GM21360 (cell line): ENCODE measurements at regions not wholly inside any gene's neighbourhood (a gene's known extent, or its start where the extent isn't known, plus 50 kb on each side); places are given as distances from the start of the nearest gene placed in this dataset.
"Not testable (repeated sequence)": the region's sequence is repeated elsewhere in the genome, so short reads cannot be mapped to it uniquely, and the experiment has no call there.

Source experiments
- ATAC-seq: cut with Tn5 transposase; IDR thresholded peaks from one replicate; pipeline ENCODE4 v1.9.1; 2021; ENCODE audit warnings: mild to moderate bottlenecking, moderate library complexity; ENCODE audit not compliant: unreplicated experiment

DNA sequence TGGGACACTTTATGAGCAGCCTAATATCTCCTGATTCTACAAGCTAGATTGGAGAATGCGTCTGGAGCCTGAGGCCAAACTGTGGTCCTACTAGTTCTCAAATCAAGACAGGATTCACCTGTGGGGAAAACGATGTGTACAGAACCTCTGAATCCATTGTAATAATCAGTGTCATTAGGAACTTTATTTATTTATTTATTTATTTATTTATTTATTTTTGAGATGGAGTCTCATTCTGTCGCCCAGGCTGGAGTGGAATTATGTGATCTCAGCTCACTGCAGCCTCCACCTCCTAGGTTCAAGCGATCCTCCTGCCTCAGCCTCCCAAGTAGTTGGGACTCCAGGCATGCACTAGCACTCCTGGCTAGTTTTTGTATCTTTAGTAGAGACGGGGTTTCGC lies 52.6 kb upstream of the KIF26B start:
- ATAC-seq = not testable (repeated sequence)

DNA sequence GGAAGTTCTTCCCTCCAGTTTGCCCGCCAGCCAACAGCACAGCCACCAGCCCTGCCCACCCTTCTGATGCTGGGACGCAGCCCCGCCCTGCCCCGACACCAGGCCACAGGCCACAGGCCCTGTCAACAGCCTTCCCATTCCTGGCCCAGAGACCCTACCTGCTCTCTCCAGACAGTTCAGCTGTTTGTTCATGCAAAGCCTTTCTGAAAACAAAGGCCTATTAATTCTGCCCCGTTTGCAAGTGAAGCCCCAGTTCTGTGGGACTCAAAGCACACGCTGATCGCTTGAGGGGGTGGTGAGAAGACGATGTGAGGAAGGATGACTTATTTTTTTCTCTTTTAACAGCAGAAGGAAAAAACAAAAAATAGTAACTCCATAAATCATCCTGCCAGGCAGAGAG lies 55.4 kb upstream of the KIF26B start:
- ATAC-seq = no peak

DNA sequence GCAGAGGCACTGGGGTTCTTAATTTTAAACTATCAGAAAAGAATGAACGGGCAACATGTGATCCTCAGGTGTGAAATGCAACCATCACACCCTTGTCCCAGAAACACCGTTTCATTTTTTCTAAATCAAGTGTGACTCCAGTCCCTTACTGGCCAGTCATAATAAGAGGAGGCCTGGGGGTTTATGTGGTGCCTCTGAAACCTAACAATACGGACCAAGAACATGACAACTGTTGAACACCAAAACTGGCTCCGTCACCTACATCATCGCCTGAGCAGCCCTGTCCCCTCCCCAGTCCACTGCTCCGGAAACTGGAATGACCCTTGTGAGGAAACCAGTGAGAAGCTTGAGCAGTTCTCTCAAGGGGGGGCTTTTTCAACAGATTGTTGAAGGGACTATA lies 55.9 kb upstream of the KIF26B start:
- ATAC-seq = no peak

DNA sequence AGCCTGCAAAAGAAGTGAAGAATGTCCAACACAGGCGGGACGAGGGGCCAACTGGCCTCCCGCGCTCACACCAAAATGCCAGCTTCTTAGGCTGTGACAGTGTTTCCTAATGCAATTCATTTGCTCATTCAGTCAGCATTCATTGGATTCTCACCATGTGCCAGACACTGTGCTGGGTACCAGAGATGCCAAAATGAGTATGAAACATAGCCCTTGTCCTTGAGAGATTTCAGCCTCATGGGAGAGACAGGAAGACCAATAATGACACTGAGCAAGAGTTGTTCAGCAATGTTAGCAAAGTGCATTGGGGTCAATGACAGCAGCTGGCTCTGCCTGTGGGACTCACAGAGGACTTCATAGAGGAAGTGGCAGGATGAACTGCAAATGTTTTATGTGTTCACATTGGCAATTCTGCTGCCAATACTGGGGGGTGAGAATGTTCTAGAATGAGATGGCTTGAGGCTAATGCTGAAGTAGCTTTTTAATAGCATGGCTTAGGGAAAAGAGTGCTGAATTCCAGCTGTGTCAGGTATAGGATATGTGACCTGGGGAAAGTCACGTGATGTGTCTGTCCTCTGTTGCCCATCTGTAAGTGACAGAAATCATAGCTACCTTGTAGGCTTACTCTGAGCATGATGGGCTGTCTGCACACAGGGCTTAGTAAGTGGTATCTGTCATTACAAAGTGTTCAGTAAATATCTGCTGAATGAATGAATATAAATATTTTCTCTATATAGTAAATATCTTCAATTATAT lies 58.3 kb upstream of the KIF26B start:
- no peak for ATAC-seq

DNA sequence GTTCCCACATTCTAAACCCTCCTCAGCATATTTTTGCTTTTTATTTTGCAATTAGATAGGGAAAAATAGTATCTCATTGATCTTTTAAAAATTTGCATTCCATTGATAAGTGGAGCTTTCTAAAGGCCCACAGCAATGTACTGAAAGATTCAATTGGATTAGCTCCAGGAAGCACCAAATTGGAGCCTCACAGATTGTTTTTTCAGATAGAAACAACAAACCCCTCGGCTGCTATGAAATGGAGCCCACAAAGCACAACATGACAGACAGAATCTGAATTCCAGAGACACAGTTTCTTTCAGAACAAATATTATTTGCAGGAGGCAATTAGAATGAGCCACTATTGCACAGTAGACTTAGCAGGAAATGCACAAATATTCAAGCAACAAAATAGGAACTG lies 58.9 kb upstream of the KIF26B start:
- no peak for ATAC-seq

DNA sequence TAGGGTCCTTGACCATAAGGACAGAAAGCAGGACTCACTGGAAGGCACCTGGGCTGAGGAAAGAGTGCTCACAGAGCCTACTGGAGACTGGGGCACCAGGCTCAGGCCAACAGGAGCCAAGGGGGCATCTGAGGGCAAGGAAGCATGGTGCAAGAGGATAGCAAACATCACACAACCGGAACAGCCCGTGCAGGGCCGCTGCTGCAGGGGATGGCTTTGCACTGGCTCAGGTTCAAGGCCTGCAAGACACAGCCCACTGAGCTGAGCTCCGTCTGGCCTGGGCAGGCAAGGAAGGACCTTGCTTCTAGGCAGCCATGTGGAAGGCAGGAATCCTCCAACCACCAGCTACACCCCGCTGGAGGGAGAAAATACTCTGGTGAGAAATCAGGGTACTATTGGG lies 59.8 kb upstream of the KIF26B start:
- no peak for ATAC-seq

DNA sequence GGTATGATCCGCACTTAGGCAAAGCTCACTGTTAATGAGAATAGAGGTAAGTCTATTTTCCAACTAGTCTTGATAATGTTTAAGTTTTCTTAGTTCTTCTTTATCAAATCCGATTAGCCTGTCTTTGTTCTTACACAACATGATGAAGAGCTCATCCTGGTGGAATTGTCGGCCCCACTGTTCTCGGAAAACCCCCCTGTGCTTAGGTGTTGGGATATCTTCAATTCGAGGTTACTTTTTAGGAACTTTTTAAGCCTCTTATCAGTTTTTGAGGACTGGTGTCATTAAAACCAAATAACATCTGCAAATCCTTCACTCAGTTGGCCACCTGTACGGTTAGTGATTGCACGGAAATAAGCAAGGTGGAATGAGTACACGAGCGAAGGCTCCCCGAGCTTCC lies 60.7 kb upstream of the KIF26B start:
- ATAC-seq = no peak

DNA sequence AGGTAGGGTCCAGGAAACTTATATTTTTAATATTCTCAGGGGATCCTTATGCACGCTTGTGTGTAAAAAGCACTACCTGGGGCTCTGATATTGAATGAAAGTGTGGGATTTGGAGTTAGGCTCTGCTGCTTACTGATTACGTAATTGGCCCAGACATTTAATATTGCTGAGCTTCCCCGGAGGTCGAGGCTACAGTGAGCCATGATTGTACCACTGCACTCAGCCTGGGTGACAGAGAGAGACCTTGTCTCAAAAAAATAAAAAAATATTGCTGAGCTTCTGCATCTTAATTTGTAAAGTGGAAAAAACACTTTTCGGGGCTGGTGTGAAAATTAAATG lies 62.2 kb upstream of the KIF26B start:
- no peak for ATAC-seq

DNA sequence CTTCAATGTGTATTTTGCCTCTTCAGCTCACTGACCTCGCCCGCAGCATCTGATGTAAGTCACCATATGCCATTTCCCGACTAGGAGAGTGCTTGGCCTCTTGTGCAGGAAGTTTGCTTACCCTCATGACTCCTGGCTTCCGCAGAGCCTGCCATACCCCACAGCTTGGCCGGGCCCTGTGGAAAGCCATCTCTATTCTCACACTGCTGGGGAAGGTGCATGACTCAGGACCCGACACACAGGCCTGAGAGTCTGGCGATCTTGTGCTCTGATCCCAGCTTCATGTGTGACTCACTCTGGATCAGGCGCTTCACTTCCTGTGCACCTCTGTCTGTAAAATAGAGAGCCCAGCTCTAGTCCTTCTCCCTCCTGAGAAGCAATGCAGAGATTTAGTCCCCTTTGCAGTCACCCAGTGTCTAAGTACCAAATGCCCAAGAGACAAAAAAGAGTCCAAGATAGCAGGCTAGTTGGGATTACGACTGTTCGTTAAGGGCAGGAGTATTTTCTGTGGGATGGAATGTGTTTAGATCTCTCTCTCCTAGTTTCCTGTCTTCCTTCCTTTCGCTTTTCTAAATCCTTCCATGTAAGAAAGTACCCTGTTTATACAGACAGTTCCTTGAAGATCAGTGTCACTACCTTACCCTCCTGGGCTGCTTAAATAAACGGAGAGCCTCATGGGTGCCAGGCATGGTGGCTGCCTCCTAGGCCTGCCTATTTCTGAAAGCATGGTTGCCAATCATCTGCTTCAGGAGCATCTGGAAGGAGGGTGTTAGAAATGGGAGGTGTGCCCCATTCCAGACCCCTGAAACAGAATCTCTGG lies 62.8 kb upstream of the KIF26B start:
- no peak for ATAC-seq

DNA sequence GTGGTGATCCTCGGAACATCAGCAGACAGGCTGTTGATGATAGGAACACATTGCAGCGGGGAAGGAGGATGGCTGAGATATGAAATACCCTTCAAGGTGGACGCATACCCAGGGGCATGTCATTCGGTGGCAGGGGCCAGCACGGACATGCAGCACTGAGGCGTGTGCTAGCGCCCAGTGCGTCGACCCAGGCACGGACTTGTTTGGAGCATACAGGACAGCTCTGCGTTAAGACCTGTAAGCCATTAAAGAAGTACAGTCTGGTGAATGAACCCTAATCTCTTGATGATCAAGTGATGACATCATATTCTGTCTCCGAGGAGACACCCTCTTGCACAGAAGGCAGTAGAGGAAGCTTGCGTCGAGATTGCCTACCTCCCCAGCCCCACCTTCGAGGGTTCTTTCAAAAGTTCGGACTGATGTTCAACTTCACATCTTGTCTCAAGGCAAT lies 63.6 kb upstream of the KIF26B start:
- no peak for ATAC-seq

DNA sequence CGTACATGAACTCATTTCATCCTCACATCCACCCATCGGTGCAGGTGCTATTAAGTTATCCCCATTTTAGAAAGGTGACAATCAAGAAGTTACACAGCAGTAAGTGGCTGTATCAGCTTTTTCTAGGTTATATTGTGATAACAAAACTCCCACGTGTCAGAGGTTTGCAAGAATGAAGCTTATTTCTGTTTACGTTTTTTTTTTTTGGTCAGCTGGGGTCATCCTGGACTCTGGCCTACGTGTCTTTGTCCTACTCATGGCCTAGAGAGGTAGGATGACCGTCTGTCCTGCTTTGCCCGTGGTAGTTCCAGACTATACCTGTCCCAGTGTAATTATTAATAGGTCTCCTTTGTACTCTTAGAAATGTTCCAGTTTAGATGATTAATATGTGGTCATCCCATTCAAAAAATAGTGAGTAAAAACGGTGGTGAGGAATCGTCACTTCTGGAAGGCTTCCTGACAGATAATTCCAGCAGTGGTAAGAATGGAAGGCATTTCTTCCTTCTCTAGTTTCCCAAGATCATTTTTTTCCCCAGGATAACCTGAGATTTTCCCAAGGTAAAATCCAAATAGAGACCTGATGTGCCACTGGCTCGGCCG lies 64.2 kb upstream of the KIF26B start:
- ATAC-seq = no peak

DNA sequence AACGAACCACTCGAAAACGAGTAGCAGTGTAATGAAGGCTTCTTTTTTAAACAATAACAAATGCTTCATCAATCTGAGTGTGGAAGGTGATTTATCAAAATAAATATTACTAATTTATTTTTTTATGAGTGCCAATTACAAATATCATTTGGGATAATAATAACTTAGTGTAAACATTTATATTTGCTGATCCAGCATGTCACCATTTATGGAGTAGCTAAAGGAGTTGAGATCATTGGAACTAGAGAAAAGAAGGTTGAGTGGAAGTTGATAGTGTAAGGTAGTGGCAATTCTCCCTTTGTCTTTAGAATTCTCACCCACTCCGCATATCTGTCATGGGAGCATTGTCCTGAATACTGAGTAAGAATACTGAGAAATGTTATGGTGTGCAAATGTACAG lies 67.1 kb upstream of the KIF26B start:
- no peak for ATAC-seq

DNA sequence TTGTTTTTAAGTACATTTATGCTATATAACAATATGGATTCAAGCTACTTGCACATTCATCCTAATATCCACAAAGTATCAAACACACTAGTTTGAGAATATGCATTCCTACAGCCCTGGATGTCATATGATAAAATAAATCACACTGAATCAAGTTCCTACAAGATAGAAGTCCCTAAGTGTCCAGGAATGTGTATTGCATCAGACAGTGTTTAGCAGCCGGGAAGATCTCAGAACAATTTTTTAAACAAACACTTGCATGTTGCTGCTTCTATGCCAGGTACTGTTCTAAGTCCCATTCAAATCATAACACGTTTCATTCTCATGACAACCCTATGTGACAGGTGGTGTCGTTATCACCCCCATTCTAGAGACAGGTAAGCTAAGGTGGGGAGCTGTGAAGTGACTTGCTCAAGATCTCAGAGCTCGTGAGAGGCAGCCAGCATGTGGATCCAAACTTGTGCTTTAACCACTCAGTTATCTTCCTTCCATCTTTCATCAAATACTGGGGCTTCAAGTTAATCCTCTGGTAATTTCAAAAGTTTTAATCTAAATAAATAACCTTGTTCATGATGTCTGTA lies 68.3 kb upstream of the KIF26B start:
- ATAC-seq = no peak

DNA sequence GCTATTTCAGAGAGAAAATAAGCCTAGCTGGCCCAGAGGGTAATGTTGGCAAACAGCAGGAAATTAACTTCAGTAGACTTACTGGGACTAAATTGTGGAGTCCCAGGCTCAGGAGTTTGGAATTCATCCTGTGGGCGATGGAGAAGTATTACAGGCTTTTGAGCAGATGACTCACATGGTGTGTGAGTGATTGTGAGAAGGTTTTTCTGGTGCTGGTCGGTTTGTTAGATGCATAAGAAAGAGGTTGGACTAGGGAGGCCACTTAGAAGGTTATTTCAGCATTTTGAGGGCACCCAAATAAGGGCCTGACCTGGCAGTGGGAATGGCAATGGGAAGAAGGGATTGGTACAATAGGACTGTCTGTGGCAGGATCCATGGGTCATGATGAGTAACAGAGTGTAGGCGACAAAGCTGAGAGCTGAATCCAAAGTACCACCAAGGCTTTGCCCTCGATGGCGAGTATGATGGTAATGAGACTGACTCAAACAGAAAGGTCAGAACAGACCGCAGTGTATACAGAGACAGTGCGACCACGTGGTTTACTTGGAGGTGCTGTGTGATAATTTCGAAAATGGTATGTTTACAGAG lies 69.2 kb upstream of the KIF26B start:
- ATAC-seq = no peak

DNA sequence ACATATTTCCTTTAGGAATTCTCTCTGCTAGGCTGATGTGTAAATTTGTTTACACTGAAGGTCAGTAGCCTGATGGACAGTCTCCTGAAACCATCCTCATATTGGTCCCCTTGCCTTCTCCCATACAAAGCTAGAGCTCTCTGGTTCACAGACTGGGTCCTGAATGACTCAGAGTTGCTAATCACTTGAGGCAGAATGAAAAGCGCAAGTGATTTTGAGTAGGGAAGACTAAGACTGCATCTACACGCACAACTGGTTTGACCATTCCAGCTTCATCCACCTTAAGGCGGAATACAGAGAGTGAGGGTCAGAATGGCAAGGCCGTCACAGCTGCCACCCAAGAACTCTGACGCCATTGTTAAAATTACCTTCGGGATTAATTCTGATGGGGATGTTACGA lies 70.2 kb upstream of the KIF26B start:
- ATAC-seq = no peak

DNA sequence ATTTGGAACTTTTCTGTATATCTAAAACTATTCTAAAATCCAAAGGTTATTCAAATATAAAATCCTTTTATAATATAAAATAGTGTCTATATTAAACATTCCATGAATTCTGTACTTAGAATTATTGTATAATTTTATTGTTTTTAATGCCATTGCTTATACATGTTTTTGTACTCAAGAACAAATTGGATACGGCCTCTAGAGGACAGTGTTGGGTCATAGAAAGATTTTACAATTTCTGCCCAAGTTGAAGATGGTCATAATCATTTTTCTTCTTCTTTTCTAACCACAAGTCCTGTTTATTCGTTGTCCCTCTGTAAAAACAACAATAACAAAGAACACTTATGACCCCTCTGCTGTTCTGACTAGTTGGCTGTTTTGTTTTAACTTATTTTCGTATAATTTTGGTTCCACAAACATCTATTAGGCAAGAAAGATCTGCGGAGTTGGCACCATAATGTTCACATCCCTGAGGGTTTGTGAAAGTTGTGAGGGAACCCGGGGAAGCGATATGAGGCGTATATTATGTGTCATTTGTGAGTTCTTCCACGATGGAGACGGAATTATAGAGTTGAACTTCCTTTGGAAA lies 75.7 kb upstream of the KIF26B start:
- no peak for ATAC-seq

DNA sequence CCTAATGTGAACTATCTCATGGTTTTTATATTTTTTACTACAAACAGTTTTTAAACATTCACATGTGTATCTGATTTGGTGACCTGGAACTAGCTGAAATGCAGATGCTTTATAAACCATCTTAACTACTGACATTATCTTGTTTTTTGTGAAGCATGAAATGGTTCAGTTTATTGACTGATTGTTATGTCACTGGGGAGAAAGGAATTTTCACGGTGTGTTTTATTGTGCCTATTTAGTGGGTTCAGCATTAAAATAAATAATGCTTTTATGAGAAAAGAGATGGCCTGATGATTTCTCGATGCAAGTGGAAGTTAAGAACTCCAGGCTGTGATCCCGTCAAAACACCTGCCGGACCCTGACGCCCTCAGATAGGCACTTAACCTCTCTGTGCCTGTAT lies 79.9 kb upstream of the KIF26B start:
- ATAC-seq = no peak

DNA sequence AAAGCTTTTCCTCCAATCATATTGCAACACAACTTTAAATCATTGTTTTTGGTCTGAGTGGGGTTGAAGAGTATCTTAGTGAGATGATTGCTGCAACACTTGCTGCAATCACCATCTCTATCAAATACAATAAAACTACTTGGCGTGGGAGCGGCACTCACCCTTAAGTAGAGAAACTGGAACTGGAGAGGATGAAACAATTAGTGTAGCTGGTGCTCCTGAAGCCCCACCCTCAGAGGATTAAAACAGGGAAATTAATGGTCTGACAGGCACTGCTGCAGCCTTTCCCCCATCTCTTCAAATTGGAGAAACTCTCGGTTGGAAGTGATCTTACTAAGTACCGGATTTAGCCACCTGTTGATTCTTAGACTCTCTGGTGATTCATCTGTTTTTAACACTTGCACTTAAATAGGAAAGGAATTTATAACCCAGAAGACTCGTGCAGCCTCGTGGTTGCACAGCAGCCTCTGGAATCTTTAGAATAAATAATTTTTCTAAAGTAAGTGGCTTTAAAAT lies 80.5 kb upstream of the KIF26B start:
- ATAC-seq = no peak

DNA sequence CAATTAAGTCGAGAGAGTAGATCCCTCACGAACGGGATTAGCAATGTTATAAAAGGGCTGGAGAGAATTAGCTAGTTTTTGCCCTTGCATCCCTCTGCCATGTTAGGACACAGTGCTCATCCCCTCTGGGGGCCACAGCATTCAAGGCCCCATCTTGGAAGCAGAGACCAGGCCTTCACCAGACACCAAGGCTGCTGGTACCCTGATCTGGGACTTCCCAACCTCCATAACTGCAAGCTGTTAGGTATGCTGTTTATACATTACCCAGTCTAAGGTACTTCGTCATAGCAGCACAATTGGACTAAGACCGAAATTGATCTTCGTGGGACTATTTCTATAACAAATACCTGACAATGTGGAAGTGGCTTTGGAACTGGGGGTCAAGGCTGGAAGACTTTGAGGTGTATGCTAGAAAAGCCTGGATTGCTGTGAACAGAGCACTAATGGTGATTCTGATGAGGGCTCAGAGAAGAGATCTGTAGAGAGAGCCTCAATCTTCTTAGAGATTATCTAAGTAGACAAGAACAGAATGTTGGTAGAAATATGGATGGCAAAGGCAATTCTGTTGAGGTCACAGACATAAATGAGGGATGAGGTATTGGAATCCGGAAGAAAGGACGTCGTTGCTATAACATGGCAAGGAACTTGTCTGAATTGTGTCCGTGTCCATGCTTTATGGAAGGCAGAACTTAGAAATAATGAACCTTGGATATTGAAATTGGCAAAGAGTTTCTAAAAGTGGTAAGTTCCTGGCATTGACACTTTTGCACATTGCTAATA lies 83.8 kb upstream of the KIF26B start:
- no peak for ATAC-seq

DNA sequence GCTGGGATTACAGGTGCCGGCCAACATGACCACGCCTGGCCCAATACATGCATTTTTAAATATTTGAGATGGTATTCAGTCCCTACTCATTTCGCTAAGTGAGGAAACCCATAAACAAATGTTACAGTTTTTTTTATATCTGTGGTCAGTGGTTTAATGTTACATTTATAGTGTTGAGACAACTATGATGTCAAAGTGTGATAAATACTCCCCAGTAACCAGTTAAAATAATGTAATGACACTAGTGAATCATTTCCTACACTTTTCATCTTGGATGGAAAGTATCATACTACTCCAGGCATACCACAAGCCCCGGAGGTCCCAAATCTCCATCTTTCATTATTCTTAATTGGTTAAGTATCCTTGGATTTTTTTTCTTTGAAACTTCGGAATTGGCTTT lies 87.5 kb upstream of the KIF26B start:
- no peak for ATAC-seq
